GM12892 (cell line): ENCODE measurements at regions not wholly inside any gene's neighbourhood (a gene's known extent, or its start where the extent isn't known, plus 50 kb on each side); places are given as distances from the start of the nearest gene placed in this dataset.

ENCODE experiments used
- POLR2A ChIP-seq: IDR thresholded peaks from 2 replicates; pipeline ENCODE4 v1.6.1; 2011; ENCODE audit warnings: low read depth, low read length, control low read depth
- POLR2AphosphoS5 ChIP-seq: IDR thresholded peaks from 2 replicates; pipeline ENCODE4 v1.6.1; 2011; ENCODE audit warnings: low read depth, low read length, control low read depth
- TAF1 ChIP-seq: IDR thresholded peaks from 2 replicates; pipeline ENCODE4 v1.6.1; 2011; ENCODE audit warnings: low read depth, mild to moderate bottlenecking, control low read depth, low read length, borderline replicate concordance

- no peak for TF ChIP-seq POLR2A
- TF ChIP-seq POLR2AphosphoS5, result no peak
- no peak for TF ChIP-seq TAF1
Measured at GRCh38 chr11:119567688-119568582, 145.0 kb upstream of the THY1 start.
